ENCODE measurements at regions not wholly inside any gene's neighbourhood (a gene's known extent, or its start where the extent isn't known, plus 50 kb on each side); places are given as distances from the start of the nearest gene placed in this dataset.

GRCh38 chr2:58970365-58970764 is 729.2 kb upstream of the FANCL start:
- TF ChIP-seq YY1 (IDR thresholded peaks at IDR 0.05; ENCODE audit: insufficient read depth, insufficient read length) (no peak), ZNF274 (IDR thresholded peaks at IDR 0.05; ENCODE audit: low read depth, low read length) (no peak), SUZ12 (IDR thresholded peaks at IDR 0.05; ENCODE audit: extremely low read depth, insufficient read depth, insufficient read length) (no peak)
